Parathyroid adenoma (tissue), 2 donors: ENCODE measurements at regions not wholly inside any gene's neighbourhood (a gene's known extent, or its start where the extent isn't known, plus 50 kb on each side); places are given as distances from the start of the nearest gene placed in this dataset.

ENCODE experiments used
- H2AFZ ChIP-seq: fragments of 300-600 bp; sonication (generic); one replicate; pipeline ENCODE4 v1.7.0; 2017; ENCODE audit warnings: antibody characterized with exemption, mild to moderate bottlenecking
- H3K27ac ChIP-seq: fragments of 300-600 bp; sonication (generic); one replicate; pipeline ENCODE4 v1.7.0; 2017
- H3K27me3 ChIP-seq: fragments of 300-600 bp; sonication (generic); one replicate; pipeline ENCODE4 v1.7.0; 2017; ENCODE audit warnings: low read length; ENCODE audit not compliant: control insufficient read depth, insufficient read depth
- H3K36me3 ChIP-seq: fragments of 300-600 bp; sonication (generic); one replicate; pipeline ENCODE4 v1.7.0; 2017; ENCODE audit warnings: low read length; ENCODE audit not compliant: control insufficient read depth, insufficient read depth
- H3K4me1 ChIP-seq: fragments of 300-600 bp; sonication (generic); one replicate; pipeline ENCODE4 v1.7.0; 2017; ENCODE audit warnings: control low read depth
- H3K4me2 ChIP-seq: fragments of 300-600 bp; sonication (generic); one replicate; pipeline ENCODE4 v1.7.0; 2017; ENCODE audit warnings: low read length
- H3K4me3 ChIP-seq: fragments of 300-600 bp; sonication (generic); one replicate; pipeline ENCODE4 v1.7.0; 2017; ENCODE audit warnings: low read depth, low read length
- H3K79me2 ChIP-seq: fragments of 300-600 bp; sonication (generic); one replicate; pipeline ENCODE4 v1.7.0; 2017; ENCODE audit warnings: control low read depth
- H3K9ac ChIP-seq: fragments of 300-600 bp; sonication (generic); one replicate; pipeline ENCODE4 v1.7.0; 2017; ENCODE audit warnings: mild to moderate bottlenecking
- H3K9me3 ChIP-seq: fragments of 300-600 bp; sonication (generic); one replicate; pipeline ENCODE4 v1.7.0; 2017; ENCODE audit warnings: low read length; ENCODE audit not compliant: control insufficient read depth
- CTCF ChIP-seq: fragments of 300-600 bp; sonication (generic); IDR thresholded peaks from one replicate; pipeline ENCODE4 v1.7.0; 2017; ENCODE audit warnings: antibody characterized with exemption, mild to moderate bottlenecking
- donor health status: primary hyperparathyroidism.

GRCh38 chr2:173578404-173579107 lies 223.9 kb downstream of the CDCA7 start:
- Histone ChIP-seq H2AFZ (no peak overlapping the region), H3K36me3 (no peaks in the 10 kb centered on the region), H3K9me3 (no peaks in the 10 kb centered on the region), H3K4me1 (no peaks in the 10 kb centered on the region), H3K79me2 (no peaks in the 10 kb centered on the region), H3K4me3 (no peak overlapping the region), H3K27me3 (no peaks in the 10 kb centered on the region), H3K27ac (no peak overlapping the region), H3K9ac (no peak overlapping the region), H3K4me2 (no peak overlapping the region)
- no peak for TF ChIP-seq CTCF

- TF ChIP-seq CTCF: no peak
- no peak overlapping the region for H3K4me3 ChIP-seq
- H3K27me3 ChIP-seq: no peaks in the 10 kb centered on the region
- H3K9ac ChIP-seq: no peak overlapping the region
- no peak overlapping the region for H2AFZ ChIP-seq
- no peak overlapping the region for H3K4me2 ChIP-seq
- no peaks in the 10 kb centered on the region for H3K79me2 ChIP-seq
- H3K36me3 ChIP-seq: no peaks in the 10 kb centered on the region
- H3K9me3 ChIP-seq: no peaks in the 10 kb centered on the region
- H3K27ac ChIP-seq: no peak overlapping the region
- no peaks in the 10 kb centered on the region for H3K4me1 ChIP-seq
These were observed 225.7 kb downstream of the CDCA7 start for GRCh38 chr2:173580351-173580750.

- Histone ChIP-seq H3K9ac (no peak overlapping the region), H3K36me3 (no peaks in the 10 kb centered on the region), H3K27ac (no peak overlapping the region), H3K4me3 (no peak overlapping the region), H2AFZ (no peak overlapping the region), H3K4me2 (no peak overlapping the region), H3K79me2 (no peaks in the 10 kb centered on the region), H3K27me3 (no peaks in the 10 kb centered on the region), H3K9me3 (no peaks in the 10 kb centered on the region), H3K4me1 (no peaks in the 10 kb centered on the region)
- no peak for TF ChIP-seq CTCF
These were observed 226.3 kb downstream of the CDCA7 start for GRCh38 chr2:173580956-173581355.

- H3K4me1 ChIP-seq: no peaks in the 10 kb centered on the region
- no peak overlapping the region for H3K9ac ChIP-seq
- no peak overlapping the region for H3K4me3 ChIP-seq
- no peaks in the 10 kb centered on the region for H3K27me3 ChIP-seq
- H2AFZ ChIP-seq: no peak overlapping the region
- H3K9me3 ChIP-seq: no peaks in the 10 kb centered on the region
- H3K27ac ChIP-seq: no peak overlapping the region
- no peaks in the 10 kb centered on the region for H3K36me3 ChIP-seq
- no peak overlapping the region for H3K4me2 ChIP-seq
- no peak for TF ChIP-seq CTCF
- H3K79me2 ChIP-seq: no peaks in the 10 kb centered on the region
These were observed 228.5 kb downstream of the CDCA7 start for GRCh38 chr2:173583196-173583595.

- Histone ChIP-seq H2AFZ (no peak overlapping the region), H3K9ac (no peak overlapping the region), H3K27ac (no peak overlapping the region), H3K79me2 (no peaks in the 10 kb centered on the region), H3K9me3 (no peaks in the 10 kb centered on the region), H3K4me2 (no peak overlapping the region), H3K36me3 (no peaks in the 10 kb centered on the region), H3K4me3 (no peak overlapping the region), H3K4me1 (no peaks in the 10 kb centered on the region), H3K27me3 (no peaks in the 10 kb centered on the region)
- no peak for TF ChIP-seq CTCF
These were observed 229.3 kb downstream of the CDCA7 start for GRCh38 chr2:173584000-173584399.
